GM19324 (cell line): ENCODE measurements at regions not wholly inside any gene's neighbourhood (a gene's known extent, or its start where the extent isn't known, plus 50 kb on each side); places are given as distances from the start of the nearest gene placed in this dataset.

Experiments
- ATAC-seq: cut with Tn5 transposase; IDR thresholded peaks from one replicate; pipeline ENCODE4 v1.9.1; 2021; ENCODE audit warnings: mild to moderate bottlenecking, moderate library complexity; ENCODE audit not compliant: unreplicated experiment, low FRiP score

- no peak for ATAC-seq
Measured at GRCh38 chr2:104474716-104475115, 379.2 kb upstream of the POU3F3 start.

GRCh38 chr2:104476075-104476474, 377.8 kb upstream of the POU3F3 start:
- no peak for ATAC-seq

- ATAC-seq: no peak
Measured at GRCh38 chr2:104476563-104476988, 377.3 kb upstream of the POU3F3 start.

GRCh38 chr2:104481341-104481740, 372.6 kb upstream of the POU3F3 start:
- ATAC-seq: no peak

GRCh38 chr2:104487366-104487765, 366.5 kb upstream of the POU3F3 start:
- no peak for ATAC-seq

GRCh38 chr2:104493698-104494097, 360.2 kb upstream of the POU3F3 start:
- ATAC-seq: no peak

GRCh38 chr2:104501342-104501741, 352.6 kb upstream of the POU3F3 start:
- ATAC-seq: no peak

- no peak for ATAC-seq
Measured at GRCh38 chr2:104501929-104502328, 352.0 kb upstream of the POU3F3 start.

GRCh38 chr2:104502901-104503300, 351.0 kb upstream of the POU3F3 start:
- no peak for ATAC-seq

- no peak for ATAC-seq
Measured at GRCh38 chr2:104504331-104505073, 349.4 kb upstream of the POU3F3 start.

GRCh38 chr2:104518256-104518655, 335.7 kb upstream of the POU3F3 start:
- ATAC-seq: no peak

GRCh38 chr2:104521247-104521646, 332.7 kb upstream of the POU3F3 start:
- no peak for ATAC-seq

- ATAC-seq: no peak
Measured at GRCh38 chr2:104523921-104524320, 330.0 kb upstream of the POU3F3 start.

- no peak for ATAC-seq
Measured at GRCh38 chr2:104528101-104528500, 325.8 kb upstream of the POU3F3 start.

- ATAC-seq: no peak
Measured at GRCh38 chr2:104531122-104531521, 322.8 kb upstream of the POU3F3 start.

- ATAC-seq: no peak
Measured at GRCh38 chr2:104537116-104537515, 316.8 kb upstream of the POU3F3 start.

- ATAC-seq: no peak
Measured at GRCh38 chr2:104538077-104538476, 315.8 kb upstream of the POU3F3 start.

GRCh38 chr2:104539649-104540048, 314.3 kb upstream of the POU3F3 start:
- no peak for ATAC-seq

- no peak for ATAC-seq
Measured at GRCh38 chr2:104545055-104545454, 308.9 kb upstream of the POU3F3 start.

GRCh38 chr2:104546537-104546936, 307.4 kb upstream of the POU3F3 start:
- no peak for ATAC-seq

GRCh38 chr2:104547221-104547620, 306.7 kb upstream of the POU3F3 start:
- ATAC-seq: no peak

GRCh38 chr2:104561251-104561650, 292.7 kb upstream of the POU3F3 start:
- ATAC-seq: no peak

- ATAC-seq: no peak
Measured at GRCh38 chr2:104562537-104562936, 291.4 kb upstream of the POU3F3 start.
